Prostate gland (tissue), 2 donors: ENCODE measurements at regions not wholly inside any gene's neighbourhood (a gene's known extent, or its start where the extent isn't known, plus 50 kb on each side); places are given as distances from the start of the nearest gene placed in this dataset.

Experiments used
- DNase-seq: peaks from one replicate; pipeline ENCODE4 v3.0.0-alpha.2; 2019; ENCODE audit warnings: low spot score
- H3K27ac ChIP-seq, 2 donors: fragments of 200-600 bp; sonication (generic); 2 replicates each; pipeline ENCODE4 v1.5.1; 2017 to 2019
- H3K27me3 ChIP-seq: fragments of 200-600 bp; sonication (generic); replicated peaks from 2 replicates; pipeline ENCODE4 v1.5.1; 2019; ENCODE audit not compliant: insufficient read depth
- H3K36me3 ChIP-seq, 2 donors: fragments of 200-600 bp; sonication (generic); 1 replicate in 1 of 2; 2 replicates in 1 of 2; pipeline versions ENCODE4 v1.5.1 to v1.8.1; 2017 to 2019
- H3K4me1 ChIP-seq: fragments of 200-600 bp; sonication (generic); replicated peaks from 2 replicates; pipeline ENCODE4 v1.5.1; 2019
- H3K4me3 ChIP-seq, 2 donors: fragments of 200-600 bp; sonication (generic); 2 replicates each; pipeline ENCODE4 v1.5.1; 2017 to 2019
- H3K9me3 ChIP-seq: fragments of 200-600 bp; sonication (generic); 2 replicates; pipeline ENCODE4 v1.5.1; 2017
- POLR2A ChIP-seq: fragments of 450-650 bp; IDR thresholded peaks from one replicate; pipeline ENCODE4 v1.6.1; 2016; ENCODE audit warnings: antibody characterized with exemption, mild to moderate bottlenecking
- POLR2AphosphoS5 ChIP-seq: sonication (generic); formaldehyde crosslinking; IDR thresholded peaks from one replicate; pipeline ENCODE4 v1.6.1; 2017; ENCODE audit warnings: antibody characterized with exemption
- WGBS: methylation state at CpG from one replicate; pipeline ENCODE4 v1.1.5; 2018; 5-methylcytosine and 5-hydroxymethylcytosine counted together
- intact Hi-C: fragments of 100-400 bp; cut with DNase I; formaldehyde crosslinking; loops from one replicate; pipeline ENCODE4 v1.14.2; 2022
- TF ChIP-seq, protein P1 (sequence below), 4 experiments: fragments of 200-600 bp in 2 of 4; fragments of 450-650 bp in 2 of 4; sonication (generic) in 2 of 4; IDR thresholded peaks; 1 replicate in 3 of 4; 2 replicates in 1 of 4; pipeline ENCODE4 v1.5.1; 2016 to 2019; ENCODE audit warnings: antibody characterized with exemption in 4 of 4, mild to moderate bottlenecking in 2 of 4, moderate library complexity in 2 of 4

DNA sequence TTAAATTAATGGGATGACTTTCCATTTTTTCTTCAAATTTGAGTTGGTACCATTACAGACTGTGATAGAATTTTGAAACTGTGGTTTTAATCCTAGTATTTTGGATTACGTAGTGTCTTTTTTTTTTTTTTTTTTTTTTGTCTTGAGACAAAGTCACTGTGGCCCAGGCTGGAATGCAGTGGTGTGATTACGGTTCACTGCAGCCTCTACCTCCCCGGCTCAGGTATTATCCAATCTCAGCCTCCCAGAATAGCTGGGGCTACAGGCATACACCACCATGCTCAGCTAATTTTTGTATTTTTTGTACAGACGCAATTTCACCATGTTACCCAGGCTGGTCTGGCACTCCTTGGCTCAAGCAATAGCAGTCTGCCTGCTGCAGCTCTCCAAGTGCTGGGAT, 87.1 kb downstream of the SOX4 start:
- TF ChIP-seq, protein P1, sequence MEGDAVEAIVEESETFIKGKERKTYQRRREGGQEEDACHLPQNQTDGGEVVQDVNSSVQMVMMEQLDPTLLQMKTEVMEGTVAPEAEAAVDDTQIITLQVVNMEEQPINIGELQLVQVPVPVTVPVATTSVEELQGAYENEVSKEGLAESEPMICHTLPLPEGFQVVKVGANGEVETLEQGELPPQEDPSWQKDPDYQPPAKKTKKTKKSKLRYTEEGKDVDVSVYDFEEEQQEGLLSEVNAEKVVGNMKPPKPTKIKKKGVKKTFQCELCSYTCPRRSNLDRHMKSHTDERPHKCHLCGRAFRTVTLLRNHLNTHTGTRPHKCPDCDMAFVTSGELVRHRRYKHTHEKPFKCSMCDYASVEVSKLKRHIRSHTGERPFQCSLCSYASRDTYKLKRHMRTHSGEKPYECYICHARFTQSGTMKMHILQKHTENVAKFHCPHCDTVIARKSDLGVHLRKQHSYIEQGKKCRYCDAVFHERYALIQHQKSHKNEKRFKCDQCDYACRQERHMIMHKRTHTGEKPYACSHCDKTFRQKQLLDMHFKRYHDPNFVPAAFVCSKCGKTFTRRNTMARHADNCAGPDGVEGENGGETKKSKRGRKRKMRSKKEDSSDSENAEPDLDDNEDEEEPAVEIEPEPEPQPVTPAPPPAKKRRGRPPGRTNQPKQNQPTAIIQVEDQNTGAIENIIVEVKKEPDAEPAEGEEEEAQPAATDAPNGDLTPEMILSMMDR (IDR thresholded peaks at IDR 0.05), result no peak
- TF ChIP-seq POLR2A, result no peak
- no peak overlapping the region for H3K4me3 ChIP-seq
- no peak overlapping the region for H3K27ac ChIP-seq
- 78% methylated on average over 4 of the region's 4 CpGs for WGBS
- H3K9me3 ChIP-seq, result no peaks in the 10 kb centered on the region
- H3K4me1 ChIP-seq, result no peaks in the 10 kb centered on the region
- H3K27me3 ChIP-seq, result no peaks in the 10 kb centered on the region
- intact Hi-C loops, result no loop called here
- no peak for DNase-seq
- no peaks in the 10 kb centered on the region for H3K36me3 ChIP-seq

DNA sequence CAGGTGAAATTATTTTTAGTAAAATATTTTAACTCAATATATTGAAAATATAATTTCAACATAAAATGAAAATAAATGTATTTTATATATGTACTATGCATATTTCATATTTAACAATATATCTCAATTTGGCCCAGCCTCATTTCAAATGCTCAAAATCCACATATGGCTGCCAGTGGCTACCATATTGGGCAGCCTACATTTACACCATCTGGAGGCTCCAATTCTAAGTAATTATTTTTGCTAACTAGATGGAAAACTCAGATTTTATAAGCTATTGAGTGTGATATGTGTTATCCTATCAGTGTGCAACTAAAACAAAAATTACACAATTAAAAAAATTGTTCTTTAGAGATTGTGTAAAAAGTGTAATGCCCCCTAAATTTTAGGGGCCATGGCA, 96.9 kb downstream of the SOX4 start:
- no peaks in the 10 kb centered on the region for H3K9me3 ChIP-seq
- intact Hi-C loops, result no loop called here
- DNase-seq, result no peak
- no peaks in the 10 kb centered on the region for H3K4me1 ChIP-seq
- TF ChIP-seq POLR2A, result no peak
- no peak for TF ChIP-seq POLR2AphosphoS5
- TF ChIP-seq, protein P1 (IDR thresholded peaks at IDR 0.05), result no peak
- no peak overlapping the region for H3K27ac ChIP-seq
- no peaks in the 10 kb centered on the region for H3K27me3 ChIP-seq
- H3K36me3 ChIP-seq, result no peaks in the 10 kb centered on the region
- no peak overlapping the region for H3K4me3 ChIP-seq

DNA sequence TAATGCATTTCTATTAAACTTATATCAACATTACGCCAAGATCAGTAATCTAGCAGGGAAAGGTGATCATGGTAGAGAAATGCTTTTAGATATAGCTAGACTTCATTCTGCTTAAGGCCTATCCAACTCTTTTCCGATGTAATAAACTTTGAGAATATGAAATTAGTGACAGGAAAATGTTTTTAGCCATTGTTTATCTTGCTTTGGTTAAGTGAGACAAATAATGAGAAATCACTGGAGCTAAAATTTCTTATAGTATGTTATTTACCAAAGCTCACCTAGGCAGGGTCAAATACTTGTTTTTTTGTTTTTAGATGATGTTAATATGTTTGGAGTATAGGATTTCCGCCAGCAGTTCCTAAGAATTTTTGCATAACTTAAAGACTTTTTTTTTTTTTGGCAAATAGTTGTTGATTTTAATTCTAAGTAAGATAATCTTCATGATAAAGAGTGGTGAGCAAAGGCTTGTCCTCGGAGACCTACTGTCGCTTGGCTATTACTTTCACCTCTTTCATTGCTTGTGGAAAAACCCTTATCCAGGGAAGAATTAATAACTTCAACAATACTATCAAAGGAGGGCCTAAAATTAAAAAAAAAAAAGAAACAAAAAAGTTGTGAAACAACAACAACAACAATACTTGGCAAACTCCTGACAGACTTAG, 98.3 kb downstream of the SOX4 start:
- WGBS, result 74% methylated on average over 5 of the region's 5 CpGs
- H3K27ac ChIP-seq, result no peak overlapping the region
- H3K4me1 ChIP-seq, result no peaks in the 10 kb centered on the region
- intact Hi-C loops, result no loop called here
- no peaks in the 10 kb centered on the region for H3K36me3 ChIP-seq
- no peak for DNase-seq
- H3K4me3 ChIP-seq, result no peak overlapping the region
- no peaks in the 10 kb centered on the region for H3K9me3 ChIP-seq
- no peaks in the 10 kb centered on the region for H3K27me3 ChIP-seq
- TF ChIP-seq POLR2A (no peak), POLR2AphosphoS5 (no peak)
- TF ChIP-seq, protein P1 (IDR thresholded peaks at IDR 0.05), result no peak

DNA sequence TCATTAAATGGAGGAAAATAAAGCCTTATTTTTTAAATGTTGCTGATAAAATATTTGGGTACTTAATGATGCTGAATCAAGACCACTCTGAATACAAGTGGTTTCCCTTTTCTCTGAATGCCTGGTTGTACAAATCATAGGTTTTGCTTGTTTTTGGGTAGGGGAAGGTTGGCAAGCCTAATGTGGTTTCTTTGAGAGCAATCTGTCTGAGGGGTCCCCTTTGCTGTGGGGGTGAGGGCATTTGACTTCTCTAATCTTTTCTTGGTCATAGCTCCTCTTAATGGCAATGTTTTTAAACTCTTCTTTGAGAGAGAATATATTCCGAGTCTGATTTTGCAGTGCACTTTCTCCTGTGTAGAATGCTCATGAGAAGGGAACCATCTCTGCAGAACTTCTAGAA, 99.2 kb downstream of the SOX4 start:
- 64% methylated on average over 1 of the region's 1 CpG for WGBS
- TF ChIP-seq, protein P1 (IDR thresholded peaks at IDR 0.05), result no peak
- TF ChIP-seq POLR2A, result no peak
- no peak overlapping the region for H3K4me3 ChIP-seq
- no peaks in the 10 kb centered on the region for H3K4me1 ChIP-seq
- H3K27ac ChIP-seq, result no peak overlapping the region
- no peaks in the 10 kb centered on the region for H3K27me3 ChIP-seq
- DNase-seq, result no peak
- no peaks in the 10 kb centered on the region for H3K9me3 ChIP-seq
- H3K36me3 ChIP-seq, result no peaks in the 10 kb centered on the region
- intact Hi-C loops, result no loop called here

DNA sequence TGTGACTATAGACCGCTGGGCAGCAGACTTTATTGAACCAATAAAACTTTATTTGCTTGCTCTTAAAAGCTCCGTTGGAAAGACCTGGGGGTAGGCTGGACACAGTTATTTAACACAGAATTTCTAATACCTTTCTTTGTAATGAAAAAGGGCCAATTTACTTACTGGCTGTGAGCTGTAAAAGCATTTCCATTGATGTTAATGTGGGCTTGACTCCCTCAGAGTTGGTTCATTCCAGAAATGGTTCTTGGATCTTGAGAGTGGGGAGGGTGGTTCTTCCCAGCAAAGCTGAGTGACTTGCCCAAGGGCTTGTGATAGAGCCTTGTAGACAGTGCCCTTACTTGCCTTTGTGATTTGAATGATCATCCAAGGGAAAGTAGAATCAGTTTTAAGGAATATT, 100.6 kb downstream of the SOX4 start:
- intact Hi-C loops, result no loop called here
- Histone ChIP-seq H3K36me3 (no peaks in the 10 kb centered on the region), H3K27ac (no peak overlapping the region), H3K4me1 (no peaks in the 10 kb centered on the region), H3K27me3 (no peaks in the 10 kb centered on the region), H3K9me3 (no peaks in the 10 kb centered on the region), H3K4me3 (no peak overlapping the region)
- WGBS, result 37% methylated on average over 2 of the region's 2 CpGs
- TF ChIP-seq, protein P1 (IDR thresholded peaks at IDR 0.05), result no peak
- TF ChIP-seq POLR2A, result no peak
- TF ChIP-seq POLR2AphosphoS5, result no peak
- DNase-seq, result no peak
